Left ventricle myocardium inferior (tissue), 1 donor: ENCODE measurements at regions not wholly inside any gene's neighbourhood (a gene's known extent, or its start where the extent isn't known, plus 50 kb on each side); places are given as distances from the start of the nearest gene placed in this dataset.

Source experiments
- DNase-seq: peaks from one replicate; pipeline ENCODE4 v3.0.0-alpha.2; 2020
- H3K27ac ChIP-seq: fragments of 200-600 bp; replicated peaks from 2 replicates; pipeline ENCODE4 v1.8.0; 2021
- H3K27me3 ChIP-seq: fragments of 200-600 bp; 2 replicates; pipeline ENCODE4 v1.8.0; 2021; ENCODE audit warnings: low read depth
- H3K36me3 ChIP-seq: fragments of 200-600 bp; 2 replicates; pipeline ENCODE4 v1.8.0; 2021
- H3K4me1 ChIP-seq: fragments of 200-600 bp; 2 replicates; pipeline ENCODE4 v1.8.0; 2021
- H3K4me3 ChIP-seq: fragments of 200-600 bp; 2 replicates; pipeline ENCODE4 v1.8.0; 2021; ENCODE audit warnings: mild to moderate bottlenecking, moderate library complexity
- H3K9me3 ChIP-seq: fragments of 200-600 bp; replicated peaks from 2 replicates; pipeline ENCODE4 v1.8.0; 2021
- intact Hi-C: fragments of 100-400 bp; cut with micrococcal nuclease; formaldehyde crosslinking; loops from one replicate; pipeline ENCODE4 v1.11.0; 2022
- TF ChIP-seq, protein P1 (sequence below): fragments of 200-600 bp; IDR thresholded peaks from 2 replicates; pipeline ENCODE4 v1.8.0; 2021; ENCODE audit warnings: antibody characterized with exemption, mild to moderate bottlenecking, borderline replicate concordance
- donor health status: DM: no; HTN: yes; CAD: no; lungs with severe emphysema.

DNA sequence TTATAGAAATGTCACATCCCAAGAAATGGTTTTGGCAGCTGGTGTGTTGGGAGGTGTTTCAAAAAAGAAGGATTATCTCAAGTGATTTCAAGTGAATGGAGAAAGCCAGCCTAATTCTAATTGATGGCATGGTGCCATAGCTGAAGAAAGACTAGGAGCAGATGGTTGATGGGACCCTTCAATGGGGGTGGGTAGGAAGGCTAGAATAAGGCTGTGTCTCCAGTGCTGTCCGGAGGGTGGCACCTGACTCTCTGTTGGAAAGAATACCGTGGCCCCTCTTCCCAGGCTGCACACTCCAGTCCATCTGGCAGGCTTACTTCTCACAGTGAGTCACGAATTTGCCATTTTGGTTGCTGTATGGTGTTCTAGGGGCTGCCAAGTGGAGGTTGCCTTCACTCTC is 51.0 kb upstream of the GPR12 start:
- no peak for DNase-seq
- Histone ChIP-seq H3K9me3 (peaks cover 8% of the 10 kb centered on the region), H3K27ac (no peak overlapping the region), H3K4me3 (no peak overlapping the region), H3K4me1 (peaks cover under 1% of the 10 kb centered on the region), H3K27me3 (peaks cover 9% of the 10 kb centered on the region), H3K36me3 (no peaks in the 10 kb centered on the region)
- TF ChIP-seq, protein P1, sequence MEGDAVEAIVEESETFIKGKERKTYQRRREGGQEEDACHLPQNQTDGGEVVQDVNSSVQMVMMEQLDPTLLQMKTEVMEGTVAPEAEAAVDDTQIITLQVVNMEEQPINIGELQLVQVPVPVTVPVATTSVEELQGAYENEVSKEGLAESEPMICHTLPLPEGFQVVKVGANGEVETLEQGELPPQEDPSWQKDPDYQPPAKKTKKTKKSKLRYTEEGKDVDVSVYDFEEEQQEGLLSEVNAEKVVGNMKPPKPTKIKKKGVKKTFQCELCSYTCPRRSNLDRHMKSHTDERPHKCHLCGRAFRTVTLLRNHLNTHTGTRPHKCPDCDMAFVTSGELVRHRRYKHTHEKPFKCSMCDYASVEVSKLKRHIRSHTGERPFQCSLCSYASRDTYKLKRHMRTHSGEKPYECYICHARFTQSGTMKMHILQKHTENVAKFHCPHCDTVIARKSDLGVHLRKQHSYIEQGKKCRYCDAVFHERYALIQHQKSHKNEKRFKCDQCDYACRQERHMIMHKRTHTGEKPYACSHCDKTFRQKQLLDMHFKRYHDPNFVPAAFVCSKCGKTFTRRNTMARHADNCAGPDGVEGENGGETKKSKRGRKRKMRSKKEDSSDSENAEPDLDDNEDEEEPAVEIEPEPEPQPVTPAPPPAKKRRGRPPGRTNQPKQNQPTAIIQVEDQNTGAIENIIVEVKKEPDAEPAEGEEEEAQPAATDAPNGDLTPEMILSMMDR, result no peak
- intact Hi-C loops, result no loop called here
